Adrenal gland (tissue), 9 donors: ENCODE measurements at regions not wholly inside any gene's neighbourhood (a gene's known extent, or its start where the extent isn't known, plus 50 kb on each side); places are given as distances from the start of the nearest gene placed in this dataset.

Experiments used
- DNase-seq, 7 donors: peaks; one replicate each; pipeline ENCODE4 v3.0.0-alpha.2; 2019 to 2020
- H3K27ac ChIP-seq, 5 donors: fragments of 200-600 bp; sonication (generic) in 4 of 5; 1 replicate in 3 of 5; 2 replicates in 2 of 5; pipeline versions ENCODE4 v1.5.1 to v1.8.0; 2016 to 2020; ENCODE audit warnings: mild to moderate bottlenecking in 1 of 5
- H3K27me3 ChIP-seq: fragments of 200-600 bp; 2 replicates; pipeline ENCODE4 v1.8.0; 2021
- H3K36me3 ChIP-seq, 2 donors: fragments of 200-600 bp; replicated peaks in 1 of 2; 1 replicate in 1 of 2; 2 replicates in 1 of 2; pipeline versions ENCODE4 v1.5.1 to v1.8.0; 2018 to 2022
- H3K4me1 ChIP-seq, 2 donors: fragments of 200-600 bp; replicated peaks in 1 of 2; 1 replicate in 1 of 2; 2 replicates in 1 of 2; pipeline versions ENCODE4 v1.5.1 to v1.8.0; 2018 to 2021
- H3K4me3 ChIP-seq, 4 donors: fragments of 200-600 bp; sonication (generic) in 3 of 4; one replicate each; pipeline ENCODE4 v1.5.1; 2016 to 2018
- H3K9me3 ChIP-seq, 3 donors: fragments of 200-600 bp; sonication (generic) in 1 of 3; replicated peaks in 1 of 3; 1 replicate in 2 of 3; 2 replicates in 1 of 3; pipeline versions ENCODE4 v1.5.1 to v1.8.0; 2016 to 2021
- CTCF ChIP-seq, 6 experiments: fragments of 450-650 bp in 4 of 6; fragments of 200-600 bp in 2 of 6; sonication (generic) in 1 of 6; IDR thresholded peaks; 1 replicate in 5 of 6; 2 replicates in 1 of 6; pipeline versions ENCODE4 v1.5.1 to v1.8.0; 2016 to 2021; ENCODE audit warnings: antibody characterized with exemption in 6 of 6, mild to moderate bottlenecking in 2 of 6, moderate library complexity in 1 of 6
- POLR2A ChIP-seq, 2 donors: fragments of 450-650 bp; IDR thresholded peaks; one replicate each; pipeline ENCODE4 v1.6.1; 2017; ENCODE audit warnings: antibody characterized with exemption in 2 of 2, mild to moderate bottlenecking in 2 of 2, moderate library complexity in 1 of 2
- WGBS, 4 donors: extraction: QIAGEN DNeasy Blood & Tissue Kit in 2 of 4; methylation state at CpG; one replicate each; pipeline versions ENCODE4 v1.1.5 to v1.1.7; 2013 to 2017; 5-methylcytosine and 5-hydroxymethylcytosine counted together
- intact Hi-C, 2 donors: fragments of 100-400 bp; cut with DNase I; formaldehyde crosslinking; loops; one replicate each; pipeline versions ENCODE4 v1.14.1 to v1.15.0; 2022 to 2023
- donor health status: healthy with polysubstance abuse.
- donor health status: Bipolar disorder and iron deficiency.
- donor health status: DM: yes; HTN: yes; CAD: no.
- donor health status: DM: no; HTN: no; CAD: no.
- donor health status: DM: no; HTN: no; CAD: no.

GRCh38 chr3:106115557-106115956 lies 246.7 kb upstream of the CBLB start:
- H3K4me1 ChIP-seq = peaks cover 12 to 13% of the 10 kb centered on the region in 2 donors
- intact Hi-C loops = no loop called here
- TF ChIP-seq CTCF (IDR thresholded peaks at IDR 0.05) (no peak), POLR2A (IDR thresholded peaks at IDR 0.05) (no peak)

GRCh38 chr3:106116733-106117489 lies 248.1 kb upstream of the CBLB start:
- no peaks in the 10 kb centered on the region for H3K9me3 ChIP-seq
- 86 to 99% (median 96%) methylated on average over 6 to 7 of the region's 7 CpGs for WGBS, 4 donors
- H3K4me1 ChIP-seq = peaks cover 12 to 13% of the 10 kb centered on the region in 2 donors
- intact Hi-C loops = no loop called here
- no peak for DNase-seq
- H3K4me3 ChIP-seq = no peak overlapping the region
- no peaks in the 10 kb centered on the region for H3K36me3 ChIP-seq
- no peaks in the 10 kb centered on the region for H3K27me3 ChIP-seq
- no peak overlapping the region for H3K27ac ChIP-seq
- no peak for TF ChIP-seq CTCF (IDR thresholded peaks at IDR 0.05)
- no peak for TF ChIP-seq POLR2A (IDR thresholded peaks at IDR 0.05)

More at GRCh38 chr3:106115557-106115956, 246.7 kb upstream of the CBLB start:
- no peaks in the 10 kb centered on the region for H3K9me3 ChIP-seq
- WGBS, 4 donors = 81 to 96% (median 93%) methylated on average over 2 of the region's 2 CpGs
- no peaks in the 10 kb centered on the region for H3K27me3 ChIP-seq
- H3K4me3 ChIP-seq = no peak overlapping the region
- H3K36me3 ChIP-seq = no peaks in the 10 kb centered on the region
- no peak for DNase-seq
- H3K27ac ChIP-seq = no peak overlapping the region

GRCh38 chr3:106117490-106117858 lies 248.7 kb upstream of the CBLB start:
- no peaks in the 10 kb centered on the region for H3K36me3 ChIP-seq
- WGBS, 4 donors = 90 to 96% (median 91%) methylated on average over 3 of the region's 3 CpGs
- H3K4me3 ChIP-seq = no peak overlapping the region
- H3K27me3 ChIP-seq = no peaks in the 10 kb centered on the region
- peaks cover 12 to 13% of the 10 kb centered on the region in 2 donors for H3K4me1 ChIP-seq
- DNase-seq = no peak
- H3K9me3 ChIP-seq = no peaks in the 10 kb centered on the region
- intact Hi-C loops = no loop called here
- TF ChIP-seq POLR2A (IDR thresholded peaks at IDR 0.05) (no peak), CTCF (IDR thresholded peaks at IDR 0.05) (no peak)
- H3K27ac ChIP-seq = no peak overlapping the region

- peak in 1 of 2 donors; percentile 44 for TF ChIP-seq POLR2A (IDR thresholded peaks at IDR 0.05)
- TF ChIP-seq CTCF (IDR thresholded peaks at IDR 0.05) = no peak
- Histone ChIP-seq H3K36me3 (no peaks in the 10 kb centered on the region), H3K27ac (peak overlapping the region in 4 of 5 donors; percentile 10 to 72 (median 62)), H3K4me1 (peaks cover 12 to 13% of the 10 kb centered on the region in 2 donors), H3K4me3 (no peak overlapping the region), H3K9me3 (no peaks in the 10 kb centered on the region), H3K27me3 (no peaks in the 10 kb centered on the region)
- intact Hi-C loops = no loop called here
- 22 to 42% (median 36%) methylated on average over 1 of the region's 1 CpG for WGBS, 4 donors
- DNase-seq = peak; percentile 41 to 75 (median 56)
These were observed 250.8 kb upstream of the CBLB start for GRCh38 chr3:106119614-106120082.
